HG02759 (cell line): ENCODE measurements at regions not wholly inside any gene's neighbourhood (a gene's known extent, or its start where the extent isn't known, plus 50 kb on each side); places are given as distances from the start of the nearest gene placed in this dataset.
"Not testable (repeated sequence)": the region's sequence is repeated elsewhere in the genome, so short reads cannot be mapped to it uniquely, and the experiment has no call there.

Experiments used
- ATAC-seq: cut with Tn5 transposase; IDR thresholded peaks from one replicate; pipeline ENCODE4 v1.9.1; 2021; ENCODE audit warnings: mild to moderate bottlenecking, moderate library complexity; ENCODE audit not compliant: unreplicated experiment

GRCh38 chr12:65721541-65722190, 102.6 kb upstream of the HMGA2 start:
- ATAC-seq, result no peak

DNA sequence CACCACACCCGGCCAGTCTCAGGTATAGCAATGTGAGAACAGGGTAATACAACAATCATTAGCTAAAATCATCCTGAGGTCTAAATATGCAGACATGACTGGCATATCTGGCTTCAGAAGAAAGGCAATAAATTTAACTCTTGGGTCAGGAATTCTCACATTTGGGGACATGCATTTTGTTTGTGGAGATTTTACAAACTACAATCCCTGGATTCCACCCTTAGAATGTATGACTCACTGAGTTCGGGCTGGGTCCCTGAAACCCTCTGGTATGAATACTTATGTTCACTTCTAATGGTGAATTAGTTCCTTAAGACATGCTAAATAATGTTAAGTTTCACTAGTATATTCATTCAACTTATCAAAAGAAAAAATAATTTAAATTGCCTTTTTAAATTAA, 98.9 kb upstream of the HMGA2 start:
- no peak for ATAC-seq

DNA sequence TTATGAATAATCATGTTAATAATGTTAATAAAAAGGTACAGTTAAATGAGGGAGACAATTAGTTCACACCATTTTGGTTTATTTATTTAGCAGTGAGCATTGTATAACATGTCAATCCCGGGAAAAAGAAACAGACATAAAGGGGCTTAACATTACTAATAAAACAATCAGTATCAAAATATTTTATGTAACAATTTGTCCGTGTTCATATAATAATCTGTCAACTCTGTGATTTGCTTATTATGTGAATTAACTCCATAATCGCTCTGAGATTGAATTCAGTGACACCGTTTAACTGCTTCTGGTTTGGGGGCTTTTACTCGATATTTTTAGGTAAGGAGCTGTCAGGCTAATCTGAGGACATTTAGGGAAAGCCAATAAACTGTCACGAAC, 95.8 kb upstream of the HMGA2 start:
- no peak for ATAC-seq

- ATAC-seq, result no peak
Observed at GRCh38 chr12:65728848-65729793, 95.2 kb upstream of the HMGA2 start.

GRCh38 chr12:65731771-65732170, 92.5 kb upstream of the HMGA2 start:
- ATAC-seq, result no peak

- ATAC-seq, result not testable (repeated sequence)
Observed at GRCh38 chr12:65733643-65734042, 90.6 kb upstream of the HMGA2 start.

GRCh38 chr12:65734226-65734625, 90.1 kb upstream of the HMGA2 start:
- ATAC-seq, result no peak

DNA sequence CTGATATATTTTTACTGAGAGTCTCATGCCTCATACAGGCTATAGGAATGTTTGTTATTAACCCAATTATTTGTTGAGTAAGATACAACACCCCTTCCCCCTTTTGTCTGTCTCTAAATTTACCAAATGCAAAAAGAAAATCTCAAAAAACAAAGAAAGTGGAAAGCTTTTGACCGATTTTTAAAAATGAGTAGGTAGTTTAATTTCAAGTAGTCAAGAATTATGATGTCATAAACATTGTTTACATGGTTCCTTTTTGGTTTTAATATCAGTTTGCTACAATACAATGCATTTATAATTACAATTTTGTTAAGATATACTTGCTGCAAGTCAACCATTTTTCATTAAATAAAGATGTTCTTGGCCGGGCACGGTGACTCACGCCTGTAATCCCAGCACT, 84.7 kb upstream of the HMGA2 start:
- ATAC-seq, result no peak

DNA sequence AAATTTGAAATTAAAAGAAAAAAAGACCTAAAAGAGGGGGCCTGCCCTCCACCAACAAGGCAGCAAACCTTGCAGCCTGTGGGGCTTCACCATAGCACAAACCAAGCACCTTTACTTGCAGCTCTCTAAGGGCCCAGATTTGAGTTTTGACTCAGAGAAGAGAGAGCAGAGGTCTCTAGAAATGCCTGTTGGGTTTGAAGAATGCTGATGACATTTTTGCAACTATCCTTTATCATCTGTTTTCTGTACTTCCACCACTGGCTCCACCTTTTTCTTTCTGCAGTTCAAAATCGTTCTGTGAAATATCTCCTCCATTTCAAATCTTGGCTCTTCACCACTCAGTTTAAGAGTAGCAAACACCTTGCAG, 83.8 kb upstream of the HMGA2 start:
- ATAC-seq, result no peak

- peak; percentile 81 for ATAC-seq
Observed at GRCh38 chr12:65740873-65741600, 83.2 kb upstream of the HMGA2 start.

GRCh38 chr12:65741656-65742017, 82.6 kb upstream of the HMGA2 start:
- no peak for ATAC-seq

DNA sequence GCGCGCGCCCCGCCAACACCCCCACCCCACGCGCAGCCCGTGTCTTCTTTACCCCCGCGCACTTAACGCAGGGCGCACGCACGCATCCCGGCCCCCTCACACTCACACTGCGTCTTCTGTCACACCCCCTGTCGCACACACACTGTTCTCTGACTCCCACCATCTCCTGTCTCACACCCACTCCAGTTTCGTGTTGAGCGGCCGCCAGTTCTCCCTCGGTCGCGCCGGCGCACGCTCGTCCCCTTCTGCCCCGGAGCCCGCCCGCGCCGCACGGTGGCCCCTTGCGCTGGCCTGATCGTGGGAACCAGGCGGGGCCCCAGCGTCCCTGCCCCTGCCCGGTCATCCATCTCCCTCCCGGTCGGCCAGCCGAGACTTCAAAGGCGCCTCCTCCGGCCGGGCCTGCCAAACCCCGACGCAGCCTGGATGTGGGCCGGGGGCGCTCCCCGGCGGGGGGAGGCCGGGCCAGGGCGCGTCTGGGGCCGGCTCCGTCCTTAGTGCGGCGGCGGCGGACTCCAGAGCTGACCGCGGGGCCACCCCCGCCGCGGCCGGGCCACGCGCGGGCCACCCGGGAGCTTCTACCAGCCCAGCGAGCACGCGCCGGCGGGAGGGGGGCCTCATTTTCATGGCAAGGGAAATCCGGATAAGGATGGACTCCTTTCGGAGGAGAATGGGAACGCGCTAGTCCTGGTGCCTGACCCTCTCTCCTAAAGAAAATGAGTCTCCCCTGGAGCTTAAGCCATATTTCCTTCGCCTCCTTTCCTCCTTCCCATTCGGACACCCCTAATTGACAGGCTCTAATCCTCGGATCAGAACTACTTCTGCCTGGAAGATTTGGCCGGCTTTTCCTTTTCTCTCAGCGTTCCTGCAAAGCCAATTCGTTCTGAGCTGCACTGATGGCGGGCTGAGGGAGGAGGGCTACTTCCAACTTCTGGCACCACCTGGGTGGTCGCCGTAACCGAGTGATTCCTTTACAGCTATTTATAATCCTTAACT, 82.0 kb upstream of the HMGA2 start:
- no peak for ATAC-seq

DNA sequence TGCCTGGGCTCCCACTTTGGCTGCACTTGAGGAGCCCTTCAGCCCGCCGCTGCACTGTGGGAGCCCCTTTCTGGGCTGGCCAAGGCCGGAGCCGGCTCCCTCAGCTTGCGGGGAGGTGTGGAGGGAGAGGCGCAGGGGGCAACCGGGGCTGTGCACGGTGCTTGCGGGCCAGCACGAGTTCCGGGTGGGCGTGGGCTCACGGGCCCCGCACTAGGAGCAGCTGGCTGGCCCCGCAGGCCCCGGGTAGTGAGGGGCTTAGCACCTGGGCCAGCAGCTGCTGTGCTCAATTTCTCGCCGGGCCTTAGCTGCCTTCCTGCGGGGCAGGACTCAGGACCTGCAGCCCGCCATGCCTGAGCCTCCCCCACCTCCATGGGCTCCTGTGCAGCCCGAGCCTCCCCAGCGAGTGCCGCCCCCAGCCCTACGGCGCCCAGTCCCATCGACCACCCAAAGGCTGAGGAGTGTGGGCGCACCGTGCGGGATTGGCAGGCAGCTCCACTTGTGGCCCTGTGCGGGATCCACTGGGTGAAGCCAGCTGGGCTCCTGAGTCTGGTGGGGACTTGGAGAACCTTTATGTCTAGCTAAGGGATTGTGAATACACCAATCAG, 79.9 kb upstream of the HMGA2 start:
- ATAC-seq, result not testable (repeated sequence)

- no peak for ATAC-seq
Observed at GRCh38 chr12:65747338-65747737, 76.9 kb upstream of the HMGA2 start.

DNA sequence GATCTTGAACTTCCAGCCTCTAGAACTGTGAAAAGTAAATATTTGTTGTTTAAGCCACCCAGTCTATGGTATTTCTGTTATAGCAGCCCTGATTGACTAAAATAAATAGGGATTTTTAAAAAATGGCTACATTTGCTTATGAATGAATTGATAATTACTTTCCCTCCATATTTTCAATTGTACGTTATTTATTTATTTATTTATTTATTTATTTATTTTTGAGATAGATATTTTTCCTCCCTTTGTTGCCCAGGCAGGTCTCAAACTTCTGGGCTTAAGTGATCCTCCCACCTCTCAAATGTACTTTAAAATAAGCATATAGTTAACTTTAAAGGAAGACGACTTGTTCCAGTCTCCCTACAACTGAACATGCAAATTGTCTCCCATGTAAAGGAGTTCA, 76.0 kb upstream of the HMGA2 start:
- no peak for ATAC-seq

DNA sequence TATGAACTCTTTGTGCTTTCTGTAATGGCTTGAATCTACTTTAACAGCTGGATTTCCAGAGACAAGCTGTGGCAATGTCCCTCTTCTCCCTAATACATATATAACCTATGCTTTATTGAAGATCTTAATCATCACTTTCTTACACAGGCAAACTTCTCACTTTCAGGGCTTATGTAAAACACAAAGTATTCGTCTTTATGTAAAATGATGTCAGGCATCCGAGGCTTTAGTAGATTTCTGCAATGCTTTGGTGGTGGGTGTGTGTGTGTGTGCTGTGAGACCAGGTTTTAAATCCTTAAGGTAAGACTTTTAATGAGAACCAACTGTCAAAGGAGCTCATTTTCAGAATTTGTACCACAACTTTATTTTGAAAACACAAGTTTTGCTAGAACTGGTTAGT, 70.0 kb upstream of the HMGA2 start:
- ATAC-seq, result no peak

- ATAC-seq, result no peak
Observed at GRCh38 chr12:65754744-65755595, 69.3 kb upstream of the HMGA2 start.

GRCh38 chr12:65755596-65755978, 68.7 kb upstream of the HMGA2 start:
- ATAC-seq, result no peak

- no peak for ATAC-seq
Observed at GRCh38 chr12:65756267-65756666, 68.0 kb upstream of the HMGA2 start.
